ENCODE measurements at regions not wholly inside any gene's neighbourhood (a gene's known extent, or its start where the extent isn't known, plus 50 kb on each side); places are given as distances from the start of the nearest gene placed in this dataset.

GRCh38 chr7:70907259-70908247, 224.4 kb upstream of the GALNT17 start:
- DNase-seq, result no peak

- DNase-seq, result no peak
Observed at GRCh38 chr7:70913924-70914323, 218.0 kb upstream of the GALNT17 start.

GRCh38 chr7:70915067-70915466, 216.9 kb upstream of the GALNT17 start:
- no peak for DNase-seq

GRCh38 chr7:70919481-70920073, 212.4 kb upstream of the GALNT17 start:
- DNase-seq, result no peak

- no peak for DNase-seq
Observed at GRCh38 chr7:70920876-70921275, 211.1 kb upstream of the GALNT17 start.

- DNase-seq, result no peak
Observed at GRCh38 chr7:70923181-70923845, 208.6 kb upstream of the GALNT17 start.

GRCh38 chr7:70925411-70926115, 206.4 kb upstream of the GALNT17 start:
- no peak for DNase-seq

- no peak for DNase-seq
Observed at GRCh38 chr7:70926666-70927065, 205.3 kb upstream of the GALNT17 start.

GRCh38 chr7:70935311-70935710, 196.6 kb upstream of the GALNT17 start:
- DNase-seq, result no peak

- no peak for DNase-seq
Observed at GRCh38 chr7:70935854-70936253, 196.1 kb upstream of the GALNT17 start.

- no peak for DNase-seq
Observed at GRCh38 chr7:70937424-70937823, 194.5 kb upstream of the GALNT17 start.

- DNase-seq, result no peak
Observed at GRCh38 chr7:70940597-70940996, 191.3 kb upstream of the GALNT17 start.

GRCh38 chr7:70942791-70943190, 189.2 kb upstream of the GALNT17 start:
- DNase-seq, result no peak

GRCh38 chr7:70944516-70944915, 187.4 kb upstream of the GALNT17 start:
- no peak for DNase-seq

- DNase-seq, result no peak
Observed at GRCh38 chr7:70947181-70947580, 184.8 kb upstream of the GALNT17 start.

GRCh38 chr7:70949862-70950261, 182.1 kb upstream of the GALNT17 start:
- no peak for DNase-seq

- no peak for DNase-seq
Observed at GRCh38 chr7:70951271-70951962, 180.5 kb upstream of the GALNT17 start.

- DNase-seq, result no peak
Observed at GRCh38 chr7:70952311-70952710, 179.6 kb upstream of the GALNT17 start.

GRCh38 chr7:70953331-70953741, 178.6 kb upstream of the GALNT17 start:
- DNase-seq, result no peak

GRCh38 chr7:70953796-70954195, 178.1 kb upstream of the GALNT17 start:
- DNase-seq, result no peak

- DNase-seq, result no peak
Observed at GRCh38 chr7:70972693-70973092, 159.3 kb upstream of the GALNT17 start.

- no peak for DNase-seq
Observed at GRCh38 chr7:70975754-70976153, 156.2 kb upstream of the GALNT17 start.
